Upper lobe of left lung (tissue), 6 donors: ENCODE measurements at regions not wholly inside any gene's neighbourhood (a gene's known extent, or its start where the extent isn't known, plus 50 kb on each side); places are given as distances from the start of the nearest gene placed in this dataset.

ENCODE experiments used
- ATAC-seq, 2 donors: fragments of 200-7000 bp; cut with Tn5 transposase; one replicate each; pipeline ENCODE4 v1.9.1; 2022; ENCODE audit warnings: mild to moderate bottlenecking in 2 of 2, moderate library complexity in 2 of 2; ENCODE audit not compliant: low FRiP score in 2 of 2
- DNase-seq, 2 donors: peaks; one replicate each; pipeline ENCODE4 v3.0.0-alpha.2; 2019 to 2020
- H3K27ac ChIP-seq, 4 donors: fragments of 200-600 bp; sonication (generic); one replicate each; pipeline ENCODE4 v1.5.1; 2016 to 2019
- H3K27me3 ChIP-seq, 4 donors: fragments of 200-600 bp; sonication (generic); one replicate each; pipeline ENCODE4 v1.5.1; 2017 to 2019
- H3K36me3 ChIP-seq, 4 donors: fragments of 200-600 bp; sonication (generic); one replicate each; pipeline ENCODE4 v1.5.1; 2016 to 2019
- H3K4me1 ChIP-seq, 4 donors: fragments of 200-600 bp; sonication (generic); one replicate each; pipeline ENCODE4 v1.5.1; 2018 to 2019
- H3K4me3 ChIP-seq, 4 donors: fragments of 200-600 bp; sonication (generic); one replicate each; pipeline ENCODE4 v1.5.1; 2017 to 2019; ENCODE audit warnings: mild to moderate bottlenecking in 2 of 4, moderate library complexity in 1 of 4
- H3K9me3 ChIP-seq, 4 donors: fragments of 200-600 bp; sonication (generic); one replicate each; pipeline ENCODE4 v1.5.1; 2018 to 2019
- CTCF ChIP-seq, 6 experiments: fragments of 450-650 bp in 4 of 6; fragments of 200-600 bp in 2 of 6; sonication (generic) in 2 of 6; IDR thresholded peaks; one replicate each; pipeline ENCODE4 v1.5.1; 2016 to 2019; ENCODE audit warnings: antibody characterized with exemption in 6 of 6
- EP300 ChIP-seq, 4 donors: sonication (generic); formaldehyde crosslinking; IDR thresholded peaks; one replicate each; pipeline ENCODE4 v1.5.1; 2017; ENCODE audit warnings: antibody characterized with exemption in 4 of 4, control low read depth in 2 of 4
- POLR2A ChIP-seq, 4 donors: fragments of 450-650 bp; IDR thresholded peaks; one replicate each; pipeline ENCODE4 v1.5.1; 2016 to 2017; ENCODE audit warnings: antibody characterized with exemption in 4 of 4, mild to moderate bottlenecking in 2 of 4
- POLR2AphosphoS5 ChIP-seq, 2 donors: sonication (generic); formaldehyde crosslinking; IDR thresholded peaks; one replicate each; pipeline ENCODE4 v1.5.1; 2017; ENCODE audit warnings: antibody characterized with exemption in 2 of 2
- WGBS, 2 donors: methylation state at CpG; one replicate each; pipeline ENCODE4 v1.1.5; 2017 to 2018; 5-methylcytosine and 5-hydroxymethylcytosine counted together
- donor health status: DM: no; HTN: no; CAD: no; lungs with moderate emphysema.
- donor health status: DM: no; HTN: yes; CAD: no; lungs with severe emphysema.

- Histone ChIP-seq H3K4me1 (no peaks in the 10 kb centered on the region), H3K4me3 (no peak overlapping the region), H3K9me3 (no peaks in the 10 kb centered on the region), H3K27ac (no peak overlapping the region), H3K27me3 (no peaks in the 10 kb centered on the region), H3K36me3 (no peaks in the 10 kb centered on the region)
- WGBS, 2 donors = 69 to 77% methylated on average over 4 of the region's 4 CpGs
- DNase-seq = no peak
- TF ChIP-seq CTCF (IDR thresholded peaks at IDR 0.05) (no peak), POLR2A (IDR thresholded peaks at IDR 0.05) (no peak), EP300 (IDR thresholded peaks at IDR 0.05) (no peak), POLR2AphosphoS5 (IDR thresholded peaks at IDR 0.05) (no peak)
- ATAC-seq = no peak
Observed at GRCh38 chr14:55892906-55893305, 225.3 kb upstream of the PELI2 start.

- no peak for TF ChIP-seq CTCF (IDR thresholded peaks at IDR 0.05)
- no peak for TF ChIP-seq POLR2AphosphoS5 (IDR thresholded peaks at IDR 0.05)
- no peak for TF ChIP-seq POLR2A (IDR thresholded peaks at IDR 0.05)
- TF ChIP-seq EP300 (IDR thresholded peaks at IDR 0.05) = no peak
- H3K27me3 ChIP-seq = no peaks in the 10 kb centered on the region
- 85 to 86% methylated on average over 2 to 5 of the region's 5 CpGs for WGBS, 2 donors
- no peak overlapping the region for H3K4me3 ChIP-seq
- ATAC-seq (no peak), DNase-seq (no peak)
- H3K36me3 ChIP-seq = no peaks in the 10 kb centered on the region
- no peaks in the 10 kb centered on the region for H3K9me3 ChIP-seq
- no peaks in the 10 kb centered on the region for H3K4me1 ChIP-seq
- no peak overlapping the region for H3K27ac ChIP-seq
Observed at GRCh38 chr14:55893705-55894104, 224.5 kb upstream of the PELI2 start.

GRCh38 chr14:55897031-55897430, 221.2 kb upstream of the PELI2 start:
- H3K36me3 ChIP-seq = no peaks in the 10 kb centered on the region
- ATAC-seq (no peak), DNase-seq (no peak)
- no peak overlapping the region for H3K4me3 ChIP-seq
- whole genome bisulfite sequencing, 2 donors = 53 to 81% methylated on average over 1 of the region's 1 CpG
- H3K27ac ChIP-seq = no peak overlapping the region
- no peaks in the 10 kb centered on the region for H3K4me1 ChIP-seq
- no peak for TF ChIP-seq CTCF (IDR thresholded peaks at IDR 0.05)
- no peak for TF ChIP-seq POLR2AphosphoS5 (IDR thresholded peaks at IDR 0.05)
- no peak for TF ChIP-seq EP300 (IDR thresholded peaks at IDR 0.05)
- no peak for TF ChIP-seq POLR2A (IDR thresholded peaks at IDR 0.05)
- H3K9me3 ChIP-seq = no peaks in the 10 kb centered on the region
- no peaks in the 10 kb centered on the region for H3K27me3 ChIP-seq

- H3K27me3 ChIP-seq = no peaks in the 10 kb centered on the region
- DNase-seq = peak in 1 of 2 donors; percentile 48
- WGBS, 2 donors = 58 to 67% methylated on average over 1 of the region's 1 CpG
- H3K4me3 ChIP-seq = no peak overlapping the region
- ATAC-seq = no peak
- H3K36me3 ChIP-seq = no peaks in the 10 kb centered on the region
- no peak for TF ChIP-seq POLR2AphosphoS5 (IDR thresholded peaks at IDR 0.05)
- no peaks in the 10 kb centered on the region for H3K9me3 ChIP-seq
- H3K27ac ChIP-seq = no peak overlapping the region
- no peaks in the 10 kb centered on the region for H3K4me1 ChIP-seq
Observed at GRCh38 chr14:55898938-55899337, 219.3 kb upstream of the PELI2 start.

GRCh38 chr14:55899531-55899930, 218.7 kb upstream of the PELI2 start:
- WGBS, 2 donors = 88 to 89% methylated on average over 4 of the region's 4 CpGs
- no peaks in the 10 kb centered on the region for H3K9me3 ChIP-seq
- DNase-seq (no peak), ATAC-seq (no peak)
- no peaks in the 10 kb centered on the region for H3K36me3 ChIP-seq
- no peak for TF ChIP-seq POLR2A (IDR thresholded peaks at IDR 0.05)
- TF ChIP-seq CTCF (IDR thresholded peaks at IDR 0.05) = no peak
- no peak for TF ChIP-seq EP300 (IDR thresholded peaks at IDR 0.05)
- TF ChIP-seq POLR2AphosphoS5 (IDR thresholded peaks at IDR 0.05) = no peak
- H3K4me1 ChIP-seq = no peaks in the 10 kb centered on the region
- H3K4me3 ChIP-seq = no peak overlapping the region
- no peak overlapping the region for H3K27ac ChIP-seq
- H3K27me3 ChIP-seq = no peaks in the 10 kb centered on the region
